H1 (cell line): ENCODE measurements at regions not wholly inside any gene's neighbourhood (a gene's known extent, or its start where the extent isn't known, plus 50 kb on each side); places are given as distances from the start of the nearest gene placed in this dataset.

Source experiments
- CTCF ChIA-PET: fragments of 300-600 bp; sonication (Branson Sonifier 250); formaldehyde crosslinking; loops from one replicate; lab custom pipeline; 2021; ENCODE audit not compliant: partially characterized antibody; lab: Charles Lee
- POLR2A ChIA-PET: fragments of 300-600 bp; sonication (Branson Sonifier 250); formaldehyde crosslinking; loops from one replicate; lab custom pipeline; 2021; ENCODE audit warnings: inconsistent platforms; ENCODE audit not compliant: partially characterized antibody; lab: Charles Lee
- DNase-seq, 2 experiments: peaks; one replicate each; pipeline versions ENCODE4 v3.0.0 to v3.0.0-alpha.2; 2010 to 2022; ENCODE audit warnings: low spot score in 2 of 2, low read depth in 1 of 2, mixed read lengths in 1 of 2
- FAIRE-seq: peaks from 2 replicates; lab custom pipeline; 2011; peaks lifted over from hg19 to GRCh38; lab: Jason Lieb, UNC
- H2AFZ ChIP-seq: 2 replicates; pipeline ENCODE4 v1.8.1; 2012; ENCODE audit warnings: low read length, inconsistent platforms
- H2AK5ac ChIP-seq: 2 replicates; pipeline ENCODE4 v1.6.1; 2013; ENCODE audit warnings: low read depth, low read length
- H2BK120ac ChIP-seq: replicated peaks from 2 replicates; pipeline ENCODE3; 2013; ENCODE audit warnings: low read depth, low read length, inconsistent platforms
- H2BK12ac ChIP-seq: 2 replicates; pipeline ENCODE4 v1.6.1; 2013; ENCODE audit warnings: low read depth, low read length
- H2BK15ac ChIP-seq: 2 replicates; pipeline ENCODE4 v1.6.1; 2013; ENCODE audit warnings: low read length
- H2BK20ac ChIP-seq: 2 replicates; pipeline ENCODE4 v1.6.1; 2013; ENCODE audit warnings: low read length
- H2BK5ac ChIP-seq: 2 replicates; pipeline ENCODE4 v1.6.1; 2013; ENCODE audit warnings: low read depth, low read length
- H3K14ac ChIP-seq: 2 replicates; pipeline ENCODE4 v1.6.1; 2013; ENCODE audit warnings: inconsistent platforms; ENCODE audit not compliant: insufficient read length
- H3K18ac ChIP-seq: 2 replicates; pipeline ENCODE4 v1.6.1; 2013; ENCODE audit warnings: low read length; ENCODE audit errors: extremely low read depth
- H3K23ac ChIP-seq: 2 replicates; pipeline ENCODE4 v1.6.1; 2013; ENCODE audit warnings: inconsistent platforms; ENCODE audit not compliant: insufficient read length
- H3K23me2 ChIP-seq: 2 replicates; pipeline ENCODE4 v1.6.1; 2013; ENCODE audit warnings: low read depth, low read length
- H3K27ac ChIP-seq: 2 replicates; pipeline ENCODE4 v1.6.1; 2011; ENCODE audit warnings: low read depth, low read length, inconsistent platforms
- H3K27me3 ChIP-seq, 4 experiments: replicated peaks in 1 of 4; 1 replicate in 1 of 4; 2 replicates in 3 of 4; pipeline versions ENCODE4 v1.6.1 to v1.8.1; 2011 to 2013; ENCODE audit warnings: low read length in 3 of 4, mild to moderate bottlenecking in 3 of 4, inconsistent platforms in 2 of 4, mixed read lengths in 2 of 4, moderate library complexity in 1 of 4; ENCODE audit not compliant: control insufficient read depth in 3 of 4, insufficient read depth in 3 of 4; ENCODE audit errors: extremely low read depth in 1 of 4
- H3K36me3 ChIP-seq, 4 experiments: 2 replicates each; pipeline versions ENCODE4 v1.6.1 to v1.8.1; 2011 to 2013; ENCODE audit warnings: mild to moderate bottlenecking in 4 of 4, low read length in 3 of 4, moderate library complexity in 2 of 4, control low read depth in 1 of 4, inconsistent platforms in 1 of 4; ENCODE audit not compliant: insufficient read depth in 4 of 4, control insufficient read depth in 2 of 4
- H3K4ac ChIP-seq: replicated peaks from 2 replicates; pipeline ENCODE3; 2013; ENCODE audit warnings: low read length, low read depth, mixed read lengths, inconsistent platforms; ENCODE audit not compliant: insufficient read length
- H3K4me1 ChIP-seq, 4 experiments: replicated peaks in 1 of 4; 1 replicate in 1 of 4; 2 replicates in 3 of 4; pipeline versions ENCODE4 v1.6.1 to v1.8.1; 2011 to 2013; ENCODE audit warnings: low read length in 3 of 4, inconsistent platforms in 2 of 4, mixed read lengths in 1 of 4; ENCODE audit not compliant: insufficient read depth in 4 of 4, control insufficient read depth in 3 of 4
- H3K4me2 ChIP-seq, 2 experiments: 2 replicates each; pipeline versions ENCODE4 v1.6.1 to v1.8.1; 2011 to 2013; ENCODE audit warnings: low read depth in 2 of 2, low read length in 2 of 2, control low read depth in 1 of 2, inconsistent platforms in 1 of 2, mild to moderate bottlenecking in 1 of 2; ENCODE audit not compliant: insufficient read depth in 1 of 2
- H3K4me3 ChIP-seq, 4 experiments: fragments of 200-600, 300-600 bp in 1 of 4; sonication (generic), shearing (Covaris generic), sonication (Bioruptor Twin) in 1 of 4; 2 replicates each; pipeline versions ENCODE4 v1.5.1 to v1.8.1; 2011 to 2016; ENCODE audit warnings: low read length in 4 of 4, low read depth in 3 of 4, control low read depth in 2 of 4, inconsistent platforms in 2 of 4, mild to moderate bottlenecking in 2 of 4, mixed read lengths in 1 of 4, moderate library complexity in 1 of 4; ENCODE audit not compliant: insufficient read depth in 2 of 4; ENCODE audit errors: extremely low read depth in 1 of 4
- H3K56ac ChIP-seq: replicated peaks from 2 replicates; pipeline ENCODE3; 2013; ENCODE audit warnings: low read depth, mild to moderate bottlenecking, mixed read lengths, low read length, inconsistent platforms; ENCODE audit not compliant: insufficient read length
- H3K79me1 ChIP-seq: 2 replicates; pipeline ENCODE4 v1.6.1; 2013; ENCODE audit warnings: low read depth, low read length, control low read depth
- H3K79me2 ChIP-seq, 2 experiments: 2 replicates each; pipeline versions ENCODE4 v1.6.1 to v1.8.1; 2012 to 2013; ENCODE audit warnings: low read length in 2 of 2, mild to moderate bottlenecking in 2 of 2, inconsistent platforms in 1 of 2; ENCODE audit not compliant: insufficient read depth in 2 of 2, control insufficient read depth in 1 of 2
- H3K9ac ChIP-seq, 4 experiments: replicated peaks in 1 of 4; 1 replicate in 1 of 4; 2 replicates in 3 of 4; pipeline versions ENCODE4 v1.6.1 to v1.8.1; 2011 to 2013; ENCODE audit warnings: low read depth in 3 of 4, low read length in 3 of 4, control low read depth in 2 of 4, mild to moderate bottlenecking in 2 of 4, moderate library complexity in 2 of 4, inconsistent platforms in 1 of 4; ENCODE audit errors: extremely low read depth in 1 of 4
- H3K9me3 ChIP-seq, 2 experiments: 2 replicates each; pipeline versions ENCODE4 v1.6.1 to v1.8.1; 2012 to 2013; ENCODE audit warnings: mild to moderate bottlenecking in 2 of 2, moderate library complexity in 2 of 2, control low read depth in 1 of 2, inconsistent platforms in 1 of 2, low read depth in 1 of 2, low read length in 1 of 2, mixed read lengths in 1 of 2; ENCODE audit not compliant: insufficient read depth in 2 of 2
- H4K20me1 ChIP-seq, 2 experiments: replicated peaks in 1 of 2; 2 replicates each; pipeline versions ENCODE3 to v1.8.1; 2011 to 2013; ENCODE audit warnings: inconsistent platforms in 2 of 2, low read length in 2 of 2, mild to moderate bottlenecking in 1 of 2; ENCODE audit not compliant: insufficient read depth in 2 of 2, control insufficient read depth in 1 of 2
- H4K5ac ChIP-seq: 2 replicates; pipeline ENCODE4 v1.6.1; 2013; ENCODE audit warnings: low read length, low read depth, mixed read lengths, inconsistent platforms; ENCODE audit not compliant: insufficient read length
- H4K8ac ChIP-seq: 2 replicates; pipeline ENCODE4 v1.8.0; 2013; ENCODE audit warnings: mild to moderate bottlenecking, moderate library complexity, low read length, inconsistent platforms; ENCODE audit not compliant: insufficient read depth; ENCODE audit errors: extremely low read depth
- H4K91ac ChIP-seq: replicated peaks from 2 replicates; pipeline ENCODE3; 2013; ENCODE audit warnings: low read length, mixed read lengths, inconsistent platforms; ENCODE audit not compliant: insufficient read length
- BCL11A ChIP-seq, 2 experiments: IDR thresholded peaks; one replicate each; pipeline ENCODE4 v1.6.1; 2011; ENCODE audit warnings: low read depth in 2 of 2, low read length in 2 of 2, mild to moderate bottlenecking in 2 of 2
- CHD2 ChIP-seq: IDR thresholded peaks from 2 replicates; pipeline ENCODE4 v1.6.1; 2012; ENCODE audit warnings: low read length, improper control_type of control experiment
- E2F6 ChIP-seq: IDR thresholded peaks from 2 replicates; pipeline ENCODE4 v1.6.1; 2012; ENCODE audit warnings: inconsistent platforms
- JUND ChIP-seq: IDR thresholded peaks from 2 replicates; pipeline ENCODE4 v1.6.1; 2011; ENCODE audit warnings: mild to moderate bottlenecking, improper control_type of control experiment, low read length
- KDM1A ChIP-seq: fragments of 200-600, 300-600 bp; sonication (generic); IDR thresholded peaks from 2 replicates; pipeline ENCODE4 v1.7.1; 2016; ENCODE audit warnings: mild to moderate bottlenecking, low read length, borderline replicate concordance
- KDM4A ChIP-seq: IDR thresholded peaks from one replicate; pipeline ENCODE4 v1.7.1; 2012; ENCODE audit warnings: low read depth, mild to moderate bottlenecking, moderate library complexity, low read length, inconsistent platforms; ENCODE audit not compliant: severe bottlenecking
- NRF1 ChIP-seq: IDR thresholded peaks from 2 replicates; pipeline ENCODE4 v1.6.1; 2011; ENCODE audit warnings: mild to moderate bottlenecking, low read depth, low read length, improper control_type of control experiment
- TAF1 ChIP-seq: IDR thresholded peaks from 2 replicates; pipeline ENCODE4 v1.6.1; 2011; ENCODE audit warnings: mild to moderate bottlenecking, low read depth, low read length
- WGBS, 2 experiments: shearing (Covaris generic) in 1 of 2; methylation state at CpG; one replicate each; pipeline versions ENCODE4 v1.1.6 to v1.1.7; 2013 to 2015; ENCODE audit warnings: low lambda C conversion rate in 2 of 2, mixed read lengths in 2 of 2, inconsistent platforms in 1 of 2, low coverage in 1 of 2, missing lambda C conversion rate in 1 of 2; ENCODE audit not compliant: insufficient replicate concordance in 2 of 2, insufficient coverage in 1 of 2, insufficient read length in 1 of 2; ENCODE audit errors: extremely low coverage in 1 of 2, missing lambda C conversion rate in 1 of 2; 5-methylcytosine and 5-hydroxymethylcytosine counted together

DNA sequence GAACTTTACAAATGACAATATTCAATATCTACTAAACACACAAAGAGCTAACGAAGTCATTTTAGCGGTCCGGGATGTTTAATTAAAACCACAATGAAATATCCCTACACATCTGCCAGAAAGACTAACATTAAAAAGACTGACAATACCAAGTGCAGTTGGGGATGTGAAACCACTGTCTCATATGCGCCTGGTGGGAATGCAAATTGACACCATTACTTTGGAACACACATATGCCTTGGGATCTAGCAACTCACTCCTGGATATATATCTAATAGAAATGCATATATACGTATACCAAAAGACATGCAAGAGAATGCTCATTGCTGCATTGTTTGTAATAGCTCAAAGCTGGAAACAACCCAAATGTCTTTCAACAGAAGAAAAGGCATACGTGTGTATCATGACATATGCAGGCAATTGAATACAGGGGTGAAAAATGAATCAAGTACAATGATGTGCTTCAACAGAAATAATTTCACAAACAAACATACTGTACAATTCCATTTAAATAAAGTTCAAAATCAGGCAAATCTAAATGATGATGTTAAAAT lies 153.3 kb downstream of the CARTPT start:
- POLR2A ChIA-PET = no interaction called here
- Histone ChIP-seq H3K4me1 (no peaks in the 10 kb centered on the region), H2AK5ac (no peak overlapping the region), H3K36me3 (no peaks in the 10 kb centered on the region), H2BK120ac (no peak overlapping the region), H3K4me3 (no peak overlapping the region), H3K4me2 (no peak overlapping the region), H3K23me2 (no peaks in the 10 kb centered on the region; the same call in 1 of the 2 replicates), H4K20me1 (no peaks in the 10 kb centered on the region), H2AFZ (no peak overlapping the region), H3K4ac (no peak overlapping the region), H4K8ac (no peak overlapping the region), H4K5ac (no peak overlapping the region), H3K14ac (no peak overlapping the region), H2BK5ac (no peak overlapping the region), H3K27me3 (no peaks in the 10 kb centered on the region), H3K18ac (no peak overlapping the region), H3K79me2 (no peaks in the 10 kb centered on the region), H3K79me1 (no peaks in the 10 kb centered on the region), H3K56ac (no peak overlapping the region), H3K9ac (no peak overlapping the region), H2BK20ac (no peak overlapping the region), H3K23ac (no peak overlapping the region), H2BK15ac (no peak overlapping the region), H3K9me3 (no peaks in the 10 kb centered on the region), H2BK12ac (no peak overlapping the region), H3K27ac (no peak overlapping the region), H4K91ac (no peak overlapping the region)
- no peak for DNase-seq
- 78% methylated on average over 6 of the region's 6 CpGs; no CpG with 5 or more reads in 1 of the 2 experiments for WGBS, 2 experiments
- CTCF ChIA-PET = interaction anchor here (1.3 to 1.5 kb wide), 2 partner anchors 90 to 146 kb away, joined by 3 to 5 read pairs; no protein-coding TSS in a partner anchor
- FAIRE-seq = no peak
- TF ChIP-seq KDM4A (no peak), CHD2 (no peak), NRF1 (no peak), TAF1 (no peak), BCL11A (IDR thresholded peaks at IDR 0.05; ENCODE audit: low read depth in 2 of 2, low read length in 2 of 2) (no peak), E2F6 (no peak), KDM1A (no peak), JUND (no peak)
